Parathyroid adenoma (tissue), 2 donors: ENCODE measurements at regions not wholly inside any gene's neighbourhood (a gene's known extent, or its start where the extent isn't known, plus 50 kb on each side); places are given as distances from the start of the nearest gene placed in this dataset.
"Not testable (repeated sequence)": the region's sequence is repeated elsewhere in the genome, so short reads cannot be mapped to it uniquely, and the experiment has no call there.

ENCODE experiments used
- H2AFZ ChIP-seq: fragments of 300-600 bp; sonication (generic); one replicate; pipeline ENCODE4 v1.7.0; 2017; ENCODE audit warnings: antibody characterized with exemption, mild to moderate bottlenecking
- H3K27ac ChIP-seq: fragments of 300-600 bp; sonication (generic); one replicate; pipeline ENCODE4 v1.7.0; 2017
- H3K27me3 ChIP-seq: fragments of 300-600 bp; sonication (generic); one replicate; pipeline ENCODE4 v1.7.0; 2017; ENCODE audit warnings: low read length; ENCODE audit not compliant: control insufficient read depth, insufficient read depth
- H3K36me3 ChIP-seq: fragments of 300-600 bp; sonication (generic); one replicate; pipeline ENCODE4 v1.7.0; 2017; ENCODE audit warnings: low read length; ENCODE audit not compliant: control insufficient read depth, insufficient read depth
- H3K4me1 ChIP-seq: fragments of 300-600 bp; sonication (generic); one replicate; pipeline ENCODE4 v1.7.0; 2017; ENCODE audit warnings: control low read depth
- H3K4me2 ChIP-seq: fragments of 300-600 bp; sonication (generic); one replicate; pipeline ENCODE4 v1.7.0; 2017; ENCODE audit warnings: low read length
- H3K4me3 ChIP-seq: fragments of 300-600 bp; sonication (generic); one replicate; pipeline ENCODE4 v1.7.0; 2017; ENCODE audit warnings: low read depth, low read length
- H3K79me2 ChIP-seq: fragments of 300-600 bp; sonication (generic); one replicate; pipeline ENCODE4 v1.7.0; 2017; ENCODE audit warnings: control low read depth
- H3K9ac ChIP-seq: fragments of 300-600 bp; sonication (generic); one replicate; pipeline ENCODE4 v1.7.0; 2017; ENCODE audit warnings: mild to moderate bottlenecking
- H3K9me3 ChIP-seq: fragments of 300-600 bp; sonication (generic); one replicate; pipeline ENCODE4 v1.7.0; 2017; ENCODE audit warnings: low read length; ENCODE audit not compliant: control insufficient read depth
- TF ChIP-seq, protein P1 (sequence below): fragments of 300-600 bp; sonication (generic); IDR thresholded peaks from one replicate; pipeline ENCODE4 v1.7.0; 2017; ENCODE audit warnings: antibody characterized with exemption, mild to moderate bottlenecking
- donor health status: primary hyperparathyroidism.

DNA sequence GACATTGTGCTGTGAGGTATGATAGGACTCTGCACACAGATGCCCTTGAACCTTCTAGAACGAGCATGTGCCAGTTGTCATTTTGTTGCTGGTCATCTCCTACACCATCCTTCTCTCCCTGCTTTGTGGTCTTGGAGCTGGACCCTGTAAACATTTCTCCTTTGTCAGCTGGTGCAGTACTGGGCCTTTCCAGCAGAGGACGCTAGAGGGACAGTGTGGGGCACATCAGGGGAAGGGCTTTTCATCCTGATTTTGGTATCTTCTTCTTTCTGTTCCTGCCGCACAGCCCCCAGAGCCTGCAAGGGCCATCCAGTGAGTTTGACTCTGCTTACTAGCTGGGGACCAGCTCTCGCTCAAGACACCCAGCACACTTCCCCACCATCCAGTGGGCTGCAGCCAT, 484.6 kb downstream of the AACS start:
- Histone ChIP-seq H2AFZ (no peak overlapping the region), H3K9me3 (no peaks in the 10 kb centered on the region), H3K4me2 (no peak overlapping the region), H3K4me1 (no peaks in the 10 kb centered on the region), H3K27me3 (no peaks in the 10 kb centered on the region), H3K27ac (no peak overlapping the region), H3K4me3 (no peak overlapping the region), H3K36me3 (no peaks in the 10 kb centered on the region), H3K9ac (no peak overlapping the region), H3K79me2 (no peaks in the 10 kb centered on the region)
- TF ChIP-seq, protein P1, sequence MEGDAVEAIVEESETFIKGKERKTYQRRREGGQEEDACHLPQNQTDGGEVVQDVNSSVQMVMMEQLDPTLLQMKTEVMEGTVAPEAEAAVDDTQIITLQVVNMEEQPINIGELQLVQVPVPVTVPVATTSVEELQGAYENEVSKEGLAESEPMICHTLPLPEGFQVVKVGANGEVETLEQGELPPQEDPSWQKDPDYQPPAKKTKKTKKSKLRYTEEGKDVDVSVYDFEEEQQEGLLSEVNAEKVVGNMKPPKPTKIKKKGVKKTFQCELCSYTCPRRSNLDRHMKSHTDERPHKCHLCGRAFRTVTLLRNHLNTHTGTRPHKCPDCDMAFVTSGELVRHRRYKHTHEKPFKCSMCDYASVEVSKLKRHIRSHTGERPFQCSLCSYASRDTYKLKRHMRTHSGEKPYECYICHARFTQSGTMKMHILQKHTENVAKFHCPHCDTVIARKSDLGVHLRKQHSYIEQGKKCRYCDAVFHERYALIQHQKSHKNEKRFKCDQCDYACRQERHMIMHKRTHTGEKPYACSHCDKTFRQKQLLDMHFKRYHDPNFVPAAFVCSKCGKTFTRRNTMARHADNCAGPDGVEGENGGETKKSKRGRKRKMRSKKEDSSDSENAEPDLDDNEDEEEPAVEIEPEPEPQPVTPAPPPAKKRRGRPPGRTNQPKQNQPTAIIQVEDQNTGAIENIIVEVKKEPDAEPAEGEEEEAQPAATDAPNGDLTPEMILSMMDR, result no peak

DNA sequence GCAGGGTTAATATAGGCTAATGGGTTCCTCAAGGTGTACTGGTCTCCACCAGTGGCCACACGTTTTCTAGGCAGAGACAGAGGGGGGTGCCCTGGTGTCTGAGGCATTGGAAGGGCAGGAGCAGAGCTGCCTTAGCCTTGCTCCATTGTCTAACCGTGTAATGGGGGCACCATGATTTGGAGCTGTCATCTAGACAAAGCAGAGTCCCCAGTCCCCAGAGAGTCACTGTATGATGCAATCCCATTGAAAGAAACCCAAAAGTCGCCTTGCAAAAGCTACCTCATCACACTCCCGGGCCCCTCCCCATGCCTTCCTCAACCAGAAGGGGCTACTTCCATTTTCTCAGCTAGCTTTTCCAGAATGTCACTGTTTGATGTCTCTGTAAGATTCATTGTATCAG, 487.1 kb downstream of the AACS start:
- TF ChIP-seq, protein P1, result no peak
- Histone ChIP-seq H3K4me1 (no peaks in the 10 kb centered on the region), H3K79me2 (no peaks in the 10 kb centered on the region)

DNA sequence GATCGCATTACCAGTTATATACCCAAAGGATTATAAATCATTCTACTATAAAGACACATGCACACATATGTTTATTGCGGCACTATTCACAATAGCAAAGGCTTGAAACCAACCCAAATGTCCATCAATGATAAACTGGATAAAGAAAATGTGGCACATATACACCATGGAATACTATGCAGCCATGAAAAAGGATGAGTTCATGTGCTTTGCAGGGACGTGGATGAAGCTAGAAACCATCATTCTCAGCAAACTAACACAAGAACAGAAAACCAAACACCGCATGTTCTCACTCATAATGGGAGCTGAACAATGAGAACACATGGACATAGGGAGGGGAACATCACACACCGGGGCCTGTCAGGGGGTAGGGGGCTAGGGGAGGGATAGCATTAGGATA, 495.8 kb downstream of the AACS start:
- H3K4me2 ChIP-seq, H3K9ac ChIP-seq, H2AFZ ChIP-seq, H3K4me1 ChIP-seq, H3K36me3 ChIP-seq, H3K4me3 ChIP-seq, H3K79me2 ChIP-seq, H3K27me3 ChIP-seq, H3K27ac ChIP-seq, H3K9me3 ChIP-seq: not testable (repeated sequence)

More for the DNA sequence above, 487.1 kb downstream of the AACS start:
- no peak overlapping the region for H2AFZ ChIP-seq
- H3K27me3 ChIP-seq, result no peaks in the 10 kb centered on the region
- no peak overlapping the region for H3K9ac ChIP-seq
- no peak overlapping the region for H3K4me2 ChIP-seq
- no peaks in the 10 kb centered on the region for H3K36me3 ChIP-seq
- no peaks in the 10 kb centered on the region for H3K9me3 ChIP-seq
- no peak overlapping the region for H3K27ac ChIP-seq
- H3K4me3 ChIP-seq, result no peak overlapping the region

DNA sequence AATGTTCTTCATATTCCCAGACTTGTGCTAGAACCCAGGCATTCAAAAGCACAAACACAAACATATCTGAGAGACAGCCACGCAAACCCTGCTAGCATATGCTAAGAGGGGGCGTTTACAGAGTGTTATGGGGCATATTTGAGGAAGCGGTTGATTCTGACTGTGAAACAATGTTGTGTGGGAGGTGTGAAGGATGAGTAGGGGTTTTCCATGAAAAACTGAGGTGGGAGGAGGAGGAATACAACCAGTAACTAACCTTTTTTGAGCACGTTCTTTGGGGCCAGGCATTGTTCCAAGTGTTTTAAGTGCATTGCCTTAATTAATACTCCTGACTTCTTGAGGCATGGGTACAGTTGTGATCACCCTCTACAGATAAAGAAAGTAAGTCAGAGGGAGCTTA, 499.5 kb downstream of the AACS start:
- no peak overlapping the region for H3K4me2 ChIP-seq
- no peak overlapping the region for H2AFZ ChIP-seq
- no peaks in the 10 kb centered on the region for H3K9me3 ChIP-seq
- no peaks in the 10 kb centered on the region for H3K27me3 ChIP-seq
- H3K36me3 ChIP-seq, result no peaks in the 10 kb centered on the region
- H3K4me1 ChIP-seq, result no peaks in the 10 kb centered on the region
- TF ChIP-seq, protein P1, result no peak
- H3K4me3 ChIP-seq, result no peak overlapping the region
- H3K79me2 ChIP-seq, result no peaks in the 10 kb centered on the region
- H3K27ac ChIP-seq, result no peak overlapping the region
- no peak overlapping the region for H3K9ac ChIP-seq

DNA sequence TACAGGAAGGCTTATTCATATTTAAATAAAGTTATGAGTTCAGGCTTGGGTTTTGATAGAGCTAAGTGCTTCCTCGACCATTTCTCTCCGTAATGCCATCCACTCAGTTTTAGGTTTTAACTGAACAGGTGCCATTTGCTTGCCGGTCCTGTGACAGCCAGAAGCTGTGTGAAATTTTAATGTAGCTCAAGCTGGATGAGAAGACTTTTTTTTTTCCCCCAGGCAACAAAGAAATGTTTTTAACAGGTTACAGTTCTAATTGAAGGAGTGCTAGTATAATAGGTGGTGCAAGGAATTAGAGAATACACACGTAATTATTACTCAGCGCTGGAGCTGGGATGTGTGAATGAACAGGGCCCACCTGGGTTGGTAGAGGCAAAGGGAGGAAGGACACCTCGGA, 502.3 kb downstream of the AACS start:
- Histone ChIP-seq H3K27ac (no peak overlapping the region), H3K4me3 (no peak overlapping the region), H3K79me2 (no peaks in the 10 kb centered on the region), H3K9me3 (no peaks in the 10 kb centered on the region), H2AFZ (no peak overlapping the region), H3K27me3 (no peaks in the 10 kb centered on the region), H3K9ac (no peak overlapping the region), H3K4me1 (no peaks in the 10 kb centered on the region), H3K36me3 (no peaks in the 10 kb centered on the region), H3K4me2 (no peak overlapping the region)
- TF ChIP-seq, protein P1, result no peak
